GM19397 (cell line): ENCODE measurements at regions not wholly inside any gene's neighbourhood (a gene's known extent, or its start where the extent isn't known, plus 50 kb on each side); places are given as distances from the start of the nearest gene placed in this dataset.
"Not testable (repeated sequence)": the region's sequence is repeated elsewhere in the genome, so short reads cannot be mapped to it uniquely, and the experiment has no call there.

ENCODE experiments used
- ATAC-seq: cut with Tn5 transposase; IDR thresholded peaks from one replicate; pipeline ENCODE4 v1.9.1; 2021; ENCODE audit warnings: mild to moderate bottlenecking, moderate library complexity; ENCODE audit not compliant: unreplicated experiment

DNA sequence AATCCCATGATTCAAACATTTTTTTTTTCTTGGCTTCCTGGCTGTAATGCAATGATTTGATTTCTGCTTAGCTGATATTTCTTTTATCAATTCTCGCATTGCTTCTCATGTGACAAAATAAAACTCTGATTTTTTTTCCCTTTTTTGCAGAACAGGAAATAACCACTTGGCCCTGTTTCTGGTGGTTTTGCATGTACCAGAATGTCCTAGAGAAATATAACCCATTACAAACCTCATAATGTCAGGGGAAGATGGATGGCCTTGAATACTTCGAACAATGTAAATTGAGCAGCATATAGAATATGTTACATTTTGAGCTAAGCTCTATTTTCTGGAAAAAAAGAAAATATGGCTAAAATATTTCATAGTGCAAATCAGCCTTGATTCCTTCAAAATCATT lies 275.6 kb downstream of the RAP2B start:
- no peak for ATAC-seq

DNA sequence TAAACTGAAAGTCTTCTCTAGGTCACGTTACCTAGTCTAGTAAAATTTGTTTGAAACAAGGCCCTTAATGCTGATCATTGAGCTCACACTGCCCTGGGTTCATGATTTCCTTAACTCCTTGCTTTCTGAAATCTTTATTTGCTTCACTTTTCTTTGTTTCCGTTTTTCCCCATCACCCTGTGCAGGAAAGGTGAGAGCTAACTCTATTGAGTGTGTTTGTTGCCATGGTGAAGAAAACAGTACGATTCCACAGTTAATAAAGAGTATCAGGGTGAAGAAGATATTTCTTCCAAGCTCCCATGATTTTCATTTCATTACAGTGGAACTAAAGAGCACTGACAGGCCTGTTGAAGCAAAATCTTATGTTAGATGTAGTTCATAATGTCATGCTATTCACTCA lies 276.2 kb downstream of the RAP2B start:
- no peak for ATAC-seq

DNA sequence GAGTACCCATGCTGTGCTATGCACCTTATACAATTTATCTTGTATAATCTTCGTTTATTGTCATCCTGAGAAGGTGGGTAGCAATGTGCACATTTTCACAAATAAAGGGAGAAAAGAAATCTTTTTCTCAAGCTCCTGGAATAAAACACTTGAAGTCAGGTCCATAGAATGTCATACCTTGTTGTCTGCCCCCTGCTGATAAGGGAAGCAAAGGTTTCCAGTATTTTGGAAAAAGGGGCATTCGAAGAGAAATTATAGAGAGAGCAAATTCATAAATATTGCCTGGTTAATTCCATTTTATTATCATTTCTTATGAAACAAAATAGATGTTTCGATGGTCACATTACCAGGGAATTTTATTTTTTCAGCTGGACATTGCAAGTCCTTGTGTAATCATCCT lies 277.8 kb downstream of the RAP2B start:
- ATAC-seq = no peak

DNA sequence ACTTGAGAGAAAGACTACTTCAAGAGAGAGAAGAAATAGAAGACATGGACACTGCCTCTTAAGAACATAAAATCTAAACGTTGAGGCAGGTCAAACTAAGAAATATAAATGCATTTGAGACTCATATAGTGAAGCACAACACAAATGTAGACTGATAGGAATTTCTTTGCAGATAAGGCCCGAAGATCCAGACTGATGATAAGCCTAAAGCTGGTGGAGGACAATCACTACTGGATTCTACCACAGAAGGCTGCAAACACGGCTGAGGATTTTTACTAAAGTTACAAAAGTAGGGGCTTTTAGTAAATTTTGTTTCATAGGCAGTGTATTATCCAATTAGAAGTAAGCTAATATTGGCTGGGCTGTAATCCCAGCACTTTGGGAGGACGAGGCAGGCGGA lies 278.3 kb downstream of the RAP2B start:
- no peak for ATAC-seq

DNA sequence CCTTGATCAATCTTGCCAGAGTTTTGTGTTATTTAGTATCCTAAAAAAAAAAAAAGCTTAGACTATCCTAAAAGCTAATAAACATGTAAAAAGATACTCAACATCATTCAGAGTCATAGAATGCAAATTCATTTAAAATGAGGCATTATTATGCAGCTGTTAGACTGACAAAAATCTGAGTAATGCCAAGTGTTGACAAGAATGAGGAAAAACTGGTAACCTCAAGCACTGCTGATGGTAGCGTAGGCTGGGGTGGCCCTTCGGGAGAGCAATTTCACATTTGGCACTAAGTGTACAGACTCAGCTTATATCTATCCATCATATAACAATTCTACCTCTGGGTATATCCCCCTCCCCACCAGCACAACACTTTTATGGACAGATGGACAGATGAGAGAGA lies 280.4 kb downstream of the RAP2B start:
- no peak for ATAC-seq

DNA sequence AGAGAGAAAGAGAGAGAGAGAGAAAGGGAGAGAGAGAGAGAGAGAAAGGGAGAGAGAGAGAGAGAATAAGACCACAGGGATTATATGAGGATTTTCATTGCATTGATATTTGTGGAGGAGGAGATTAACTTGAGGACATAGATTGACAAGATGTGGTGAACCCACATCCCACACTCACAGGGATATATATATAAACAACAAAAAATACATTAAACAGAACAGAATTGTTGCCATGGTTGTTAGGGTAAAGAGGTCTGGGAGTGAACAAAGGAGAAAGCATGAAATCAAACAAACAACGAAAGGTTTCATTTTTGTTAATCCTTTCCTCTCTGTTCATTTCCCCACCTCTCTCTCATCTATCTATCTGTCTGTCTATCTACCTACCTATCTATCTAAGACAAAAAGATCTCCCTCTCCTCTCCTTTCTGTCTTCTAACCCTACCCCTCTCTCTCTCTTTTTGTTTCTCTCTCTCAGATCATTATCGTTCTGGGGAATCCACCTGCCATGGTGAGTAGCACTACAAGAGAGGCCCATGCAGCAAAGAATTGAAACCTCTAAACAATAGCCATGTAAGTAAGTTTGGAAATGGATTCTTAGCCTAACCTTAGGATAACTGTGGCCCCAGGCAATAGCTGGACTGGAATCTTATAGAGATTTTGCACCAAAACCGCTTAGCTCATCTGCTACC lies 280.9 kb downstream of the RAP2B start:
- ATAC-seq = no peak

DNA sequence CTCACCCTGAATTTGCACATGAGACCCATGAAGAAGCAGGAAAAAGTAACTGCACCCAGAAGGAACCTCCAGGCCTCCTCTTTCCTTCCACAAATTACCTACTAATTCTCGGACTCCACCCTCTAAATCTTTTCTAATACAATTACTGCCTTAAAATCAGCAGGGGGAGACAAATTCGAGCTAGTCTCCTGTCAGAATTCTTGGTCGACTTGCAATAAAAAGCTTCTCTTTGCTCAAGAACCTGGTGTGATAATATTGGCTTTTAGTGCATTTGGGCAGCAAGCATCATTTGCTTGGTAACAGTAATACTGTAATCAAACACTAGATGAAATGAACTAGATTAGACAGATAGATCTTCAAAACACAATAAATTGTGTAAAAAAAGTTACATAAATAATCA lies 281.9 kb downstream of the RAP2B start:
- no peak for ATAC-seq

DNA sequence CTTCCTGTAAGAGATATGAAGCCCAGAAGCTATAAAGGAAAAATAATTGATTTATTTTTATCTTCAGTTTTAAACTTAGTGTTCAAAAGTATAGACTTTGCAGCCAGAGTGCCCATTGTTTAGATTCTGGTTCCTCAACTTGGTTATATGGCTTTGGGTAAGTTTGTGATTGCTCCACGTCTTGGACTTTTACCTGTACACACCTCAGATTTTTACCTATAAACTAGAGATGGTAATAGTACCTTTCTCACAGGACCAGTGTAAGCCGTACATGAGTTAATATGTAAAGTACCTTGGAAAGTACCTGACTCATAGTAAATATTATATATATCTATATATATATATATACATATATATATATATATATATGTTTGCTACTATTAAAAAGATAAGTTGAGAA lies 283.8 kb downstream of the RAP2B start:
- no peak for ATAC-seq

DNA sequence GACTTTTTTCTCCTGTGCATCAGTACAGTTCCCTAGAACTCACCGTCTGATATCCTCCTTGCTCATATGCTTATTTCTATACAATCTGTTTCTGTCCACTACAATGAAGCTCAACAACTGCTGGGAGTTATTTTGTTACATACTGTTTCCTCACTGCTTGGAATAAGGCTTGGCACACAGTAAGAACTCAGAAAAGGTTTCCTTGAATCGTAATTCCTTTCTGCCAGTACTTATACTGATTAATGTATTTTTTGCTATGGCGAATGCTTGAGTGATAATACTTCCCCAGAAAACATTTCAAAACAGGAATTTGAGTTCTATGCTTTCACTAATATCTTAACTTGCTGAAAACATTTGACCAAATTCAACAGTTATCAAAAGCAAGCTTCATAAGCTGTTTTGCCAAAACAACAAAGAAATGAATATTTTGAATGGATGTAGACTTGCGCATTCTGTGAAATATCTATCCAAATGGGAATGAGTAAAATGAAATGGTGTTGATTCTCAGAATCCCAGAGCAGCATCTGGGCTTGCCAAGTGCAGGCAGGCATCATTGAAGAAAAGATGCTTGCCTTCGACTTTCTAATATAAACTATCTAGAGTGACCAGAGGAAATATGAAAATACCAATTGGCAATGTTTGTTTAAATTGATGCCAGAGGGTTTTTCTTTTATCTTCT lies 286.3 kb downstream of the RAP2B start:
- no peak for ATAC-seq

DNA sequence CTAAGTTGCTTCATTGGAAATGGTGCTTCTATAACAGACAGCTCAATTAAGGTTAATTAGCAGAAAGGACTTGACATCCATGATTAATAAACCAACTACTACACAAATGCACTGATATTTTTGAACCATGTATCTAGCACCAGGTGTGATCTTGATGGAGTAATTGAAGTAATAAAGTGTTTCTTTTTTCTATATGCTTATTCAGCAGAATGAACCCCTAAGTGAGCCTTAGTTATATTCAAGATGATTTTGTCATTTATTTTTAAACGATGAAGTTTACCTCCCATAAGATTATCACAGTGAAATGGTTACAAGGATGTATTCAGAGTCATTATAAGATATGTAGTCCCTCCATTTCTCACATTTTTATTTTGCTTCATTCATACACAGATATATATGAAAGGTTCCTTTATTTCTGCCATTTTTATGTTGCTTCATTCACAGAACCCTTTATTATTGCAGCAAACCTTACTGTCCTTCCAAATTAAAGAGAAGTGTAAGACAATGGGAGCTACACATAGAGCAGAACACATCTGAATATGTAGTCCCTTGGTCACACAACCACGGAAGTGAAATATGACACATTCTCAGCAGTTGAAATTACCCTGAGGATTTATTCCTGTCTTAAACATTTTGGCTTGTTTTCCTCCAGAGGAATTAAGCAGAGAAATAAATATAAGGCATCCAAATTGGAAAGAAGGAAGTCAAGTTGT lies 295.0 kb downstream of the RAP2B start:
- ATAC-seq = no peak

DNA sequence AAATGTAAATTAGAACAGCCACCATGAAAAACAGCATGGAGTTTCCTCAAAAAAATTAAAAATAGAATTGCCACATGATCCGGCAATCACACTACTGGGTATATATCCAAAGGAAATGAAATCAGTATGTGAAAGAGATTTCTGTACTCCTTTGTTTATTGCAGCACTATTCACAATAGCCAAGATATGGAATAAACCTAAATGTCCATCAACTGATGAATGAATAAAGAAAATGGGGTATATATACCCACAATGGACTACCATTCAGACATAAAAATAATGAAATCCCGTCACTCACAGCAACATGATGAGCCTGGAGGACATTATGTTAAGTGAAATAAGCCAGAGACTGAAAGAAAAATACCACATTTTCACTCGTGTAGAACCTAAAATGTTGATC lies 296.9 kb downstream of the RAP2B start:
- no peak for ATAC-seq

DNA sequence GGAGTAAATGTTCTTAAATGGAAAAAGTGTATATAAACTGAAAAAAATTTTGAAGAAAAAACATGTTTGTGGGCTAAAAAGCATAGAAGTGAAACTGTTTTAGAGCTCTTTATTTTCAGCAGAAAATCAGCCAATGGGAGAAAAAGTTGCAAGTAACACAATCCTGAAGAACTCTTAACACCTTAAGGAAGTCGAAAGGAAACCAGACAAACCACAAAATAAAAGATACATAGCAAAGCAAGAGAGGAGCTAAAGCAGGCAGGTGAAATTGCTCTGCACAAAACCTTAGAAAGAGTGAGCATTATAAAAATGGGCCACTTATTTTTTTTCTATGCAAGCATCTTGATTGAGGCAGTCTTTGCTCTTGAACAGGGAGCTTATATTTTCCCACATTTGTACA lies 300.5 kb downstream of the RAP2B start:
- ATAC-seq = no peak

DNA sequence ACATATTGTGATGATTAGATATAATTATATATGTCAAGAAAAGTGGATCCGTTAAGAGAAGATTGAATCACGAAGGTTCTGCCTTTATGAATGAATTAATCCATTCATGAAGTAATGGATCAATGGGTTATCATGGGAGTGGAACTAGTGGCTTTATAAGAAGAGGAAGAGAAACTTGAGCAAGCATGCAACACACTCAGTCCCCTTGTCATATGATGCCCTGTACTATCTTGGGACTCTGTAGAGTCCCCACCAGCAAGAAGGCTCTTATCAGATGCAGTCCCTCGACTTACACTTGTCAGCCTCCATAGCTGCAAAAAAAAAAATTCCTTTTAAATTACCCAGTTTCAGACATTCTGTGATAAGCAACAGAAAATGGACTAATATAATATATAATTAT lies 301.9 kb downstream of the RAP2B start:
- peak; percentile 63 for ATAC-seq

DNA sequence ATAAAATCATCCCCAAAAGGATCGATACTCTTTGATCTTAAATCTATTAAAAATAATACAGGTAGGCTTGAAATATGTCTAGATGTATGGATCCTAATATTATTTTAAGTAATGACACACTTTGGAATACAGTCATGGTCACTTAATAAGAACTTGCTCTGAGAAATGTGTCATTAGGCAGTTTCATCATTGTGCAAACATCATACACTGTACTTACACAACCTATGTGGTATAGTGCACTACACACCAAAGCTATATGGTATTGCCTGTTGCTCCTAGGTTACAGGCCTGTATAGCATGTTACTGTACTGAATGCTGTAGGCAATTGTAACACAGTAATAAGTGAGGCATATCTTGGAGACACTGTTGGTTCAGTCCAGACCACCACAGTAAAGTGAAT lies 307.1 kb downstream of the RAP2B start:
- ATAC-seq = no peak

DNA sequence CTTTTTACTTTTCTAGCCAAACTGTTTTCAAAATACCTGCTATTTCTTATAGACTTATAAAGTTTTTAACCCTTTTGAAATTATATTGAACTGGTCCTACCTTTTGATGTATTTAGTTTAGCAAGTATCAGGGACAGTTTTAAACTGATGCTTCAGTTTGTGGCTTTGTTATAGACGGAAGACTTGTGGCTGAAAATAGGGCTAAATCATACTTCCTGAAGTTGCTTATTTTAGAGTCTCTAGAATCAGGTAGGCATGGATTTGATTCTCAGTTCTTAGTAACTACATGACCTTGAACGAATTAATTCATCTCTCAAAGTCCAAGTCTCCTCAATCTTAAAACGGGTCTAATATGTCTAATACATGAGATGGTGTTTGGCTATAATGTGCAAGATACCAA lies 322.8 kb downstream of the RAP2B start:
- ATAC-seq = no peak

DNA sequence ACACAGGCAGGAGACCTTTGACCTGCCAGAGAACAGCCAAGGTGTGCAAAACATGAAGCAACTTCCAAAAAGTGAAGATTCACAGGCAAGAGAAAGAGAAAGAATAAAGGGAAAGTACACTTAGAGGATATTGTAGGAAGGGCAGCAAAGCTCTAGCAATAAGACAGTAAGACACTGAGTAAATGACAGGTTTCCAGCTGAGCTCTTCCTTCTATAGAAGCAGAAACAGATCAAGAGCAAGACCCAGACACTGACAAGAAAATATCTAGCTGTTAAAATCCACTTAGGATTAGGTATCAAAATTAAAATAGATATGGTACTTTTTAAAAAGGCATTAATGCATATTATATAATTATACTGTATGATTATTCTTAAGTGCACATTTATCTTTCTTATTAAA lies 333.4 kb downstream of the RAP2B start:
- no peak for ATAC-seq

DNA sequence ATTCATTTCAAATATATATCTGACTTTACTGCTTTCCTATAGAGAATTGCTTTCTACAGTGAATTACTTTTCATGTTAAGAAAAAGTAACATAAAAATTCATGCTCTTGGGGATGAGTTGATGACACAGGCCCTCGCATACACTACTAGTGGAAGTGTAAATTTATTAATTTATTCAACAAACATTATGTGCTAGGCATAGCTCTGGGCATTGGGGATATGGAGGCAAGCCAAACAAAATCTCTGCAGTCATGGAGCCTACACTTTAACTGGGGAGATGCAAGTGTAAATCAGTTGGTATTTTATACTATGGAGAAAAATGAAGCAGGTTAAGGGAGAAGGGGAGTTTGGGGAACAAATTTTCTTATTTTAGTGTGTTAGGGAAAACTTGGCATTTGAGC lies 340.7 kb downstream of the RAP2B start:
- no peak for ATAC-seq

DNA sequence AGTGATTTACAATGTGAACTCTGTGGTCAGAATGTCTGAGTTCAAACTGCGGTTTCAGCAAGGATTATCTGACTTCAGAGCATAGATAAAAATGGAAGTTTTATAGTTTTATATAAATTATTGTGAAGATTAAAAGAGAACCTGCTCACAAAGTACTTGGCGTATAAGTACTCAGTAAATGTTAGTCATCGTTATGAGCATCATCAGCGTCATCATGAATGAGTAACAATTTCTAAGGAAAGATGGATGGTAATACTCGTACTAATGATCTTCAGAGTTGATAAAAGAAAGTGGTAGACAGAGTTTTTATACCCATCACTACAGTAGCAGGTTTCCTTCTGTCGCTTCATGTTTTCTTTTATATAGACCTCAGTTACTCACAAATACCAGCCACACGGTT lies 341.8 kb downstream of the RAP2B start:
- no peak for ATAC-seq

DNA sequence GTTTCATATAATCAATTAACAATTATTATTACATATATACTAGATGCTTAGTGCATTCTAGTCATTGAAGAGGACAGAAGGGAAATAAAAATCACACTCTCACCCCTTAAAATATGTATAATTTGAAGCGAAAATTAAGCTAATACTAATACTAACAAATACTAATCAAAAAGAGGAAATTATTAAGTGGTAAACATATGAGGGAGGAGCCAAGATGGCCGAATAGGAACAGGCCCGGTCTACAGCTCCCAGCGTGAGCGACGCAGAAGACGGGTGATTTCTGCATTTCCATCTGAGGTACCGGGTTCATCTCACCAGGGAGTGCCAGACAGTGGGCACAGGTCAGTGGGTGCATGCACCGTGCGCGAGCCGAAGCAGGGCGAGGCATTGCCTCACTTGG lies 344.2 kb downstream of the RAP2B start:
- not testable (repeated sequence) for ATAC-seq

DNA sequence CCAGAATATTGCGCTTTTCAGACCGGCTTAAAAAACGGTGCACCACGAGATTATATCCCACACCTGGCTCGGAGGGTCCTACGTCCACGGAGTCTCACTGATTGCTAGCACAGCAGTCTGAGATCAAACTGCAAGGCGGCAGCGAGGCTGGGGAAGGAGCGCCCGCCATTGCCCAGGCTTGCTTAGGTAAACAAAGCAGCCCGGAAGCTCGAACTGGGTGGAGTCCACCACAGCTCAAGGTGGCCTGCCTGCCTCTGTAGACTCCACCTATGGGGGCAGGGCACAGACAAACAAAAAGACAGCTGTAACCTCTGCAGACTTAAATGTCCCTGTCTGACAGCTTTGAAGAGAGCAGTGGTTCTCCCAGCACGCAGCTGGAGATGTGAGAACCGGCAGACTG lies 344.7 kb downstream of the RAP2B start:
- not testable (repeated sequence) for ATAC-seq

DNA sequence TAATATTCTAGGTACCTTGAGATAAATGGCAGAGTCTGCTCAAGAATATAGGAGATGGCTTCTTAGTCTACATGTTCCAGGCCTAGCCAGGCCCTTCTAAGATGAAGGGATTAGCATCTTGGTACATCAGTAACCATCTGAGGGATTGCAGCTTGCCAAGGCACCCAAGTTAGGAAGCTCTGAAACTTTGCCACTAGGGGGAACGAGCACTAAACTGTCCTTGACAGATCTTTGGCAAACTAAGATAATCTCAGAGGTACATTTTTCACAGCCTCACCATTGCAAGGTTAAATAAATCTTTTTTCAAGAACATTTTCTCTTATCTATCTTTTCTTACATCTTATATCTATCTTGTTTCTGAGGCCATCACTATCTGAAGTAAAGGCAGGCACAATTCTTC lies 351.2 kb downstream of the RAP2B start:
- ATAC-seq = no peak

DNA sequence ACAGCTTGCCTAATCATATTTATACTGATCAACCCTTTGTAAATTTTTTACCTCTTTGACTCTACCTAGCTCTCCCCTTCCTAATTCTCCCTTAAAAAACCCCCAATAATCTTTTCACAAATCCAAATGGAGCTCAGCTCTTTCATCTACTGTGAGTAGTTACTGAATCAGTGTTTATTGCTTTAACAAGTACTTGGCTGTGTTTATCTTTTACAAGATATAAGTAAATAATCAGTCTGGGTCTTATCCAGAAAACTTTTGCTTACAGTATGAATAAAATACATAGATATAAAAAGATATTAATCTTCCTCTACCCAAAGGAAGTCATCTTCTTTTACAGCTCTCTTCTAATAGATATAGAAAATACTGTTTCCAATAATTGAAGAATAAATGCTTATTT lies 366.4 kb downstream of the RAP2B start:
- ATAC-seq = no peak
